ENCODE measurements at regions not wholly inside any gene's neighbourhood (a gene's known extent, or its start where the extent isn't known, plus 50 kb on each side); places are given as distances from the start of the nearest gene placed in this dataset.

DNA sequence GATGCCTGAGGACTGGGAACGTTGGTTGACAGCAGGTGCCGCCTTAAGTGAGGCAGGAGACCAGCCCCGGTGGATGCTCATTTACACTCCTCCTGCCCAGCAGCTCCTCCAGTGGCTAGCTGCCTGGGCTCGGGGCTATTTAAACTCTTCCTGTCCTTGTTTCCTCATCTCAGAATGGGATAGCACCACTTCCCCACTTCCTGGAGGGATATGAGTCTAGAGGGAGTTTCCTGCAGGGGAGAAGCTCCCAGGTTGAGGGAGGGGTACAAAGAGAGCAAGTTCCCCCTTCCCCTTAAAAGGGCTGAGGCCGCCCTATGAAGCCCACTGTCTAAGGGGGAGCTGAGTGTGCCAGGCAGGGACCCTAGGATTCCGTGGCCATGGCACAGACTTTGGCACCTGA lies 311.2 kb downstream of the AACS start:
- Histone ChIP-seq H3K27ac (ENCODE audit: insufficient read depth, low read depth, low read length) (no peak overlapping the region), H4K20me1 (replicated peaks; ENCODE audit: control insufficient read depth, extremely low read depth, insufficient read depth, low read length) (no peaks in the 10 kb centered on the region), H3K4me3 (replicated peaks in 1 of 3; ENCODE audit: insufficient read depth in 1 of 3, low read depth in 1 of 3, low read length in 3 of 3) (no peak overlapping the region), H3K9ac (replicated peaks; ENCODE audit: extremely low read depth, insufficient read depth, low read length) (no peak overlapping the region), H3K79me2 (ENCODE audit: control insufficient read depth, insufficient read depth, low read length) (no peaks in the 10 kb centered on the region), H3K4me2 (ENCODE audit: insufficient read depth, low read length) (no peak overlapping the region), H3K36me3 (ENCODE audit: control insufficient read depth in 2 of 2, extremely low read depth in 1 of 2, insufficient read depth in 2 of 2, low read length in 2 of 2) (no peaks in the 10 kb centered on the region), H3K9me3 (replicated peaks; ENCODE audit: control insufficient read depth, insufficient read depth, low read length) (peaks cover 2% of the 10 kb centered on the region), H3K9me1 (replicated peaks; ENCODE audit: control insufficient read depth, extremely low read depth, insufficient read depth, low read length) (no peaks in the 10 kb centered on the region), H3K4me1 (ENCODE audit: control insufficient read depth, extremely low read depth, insufficient read depth, low read length) (no peaks in the 10 kb centered on the region), H3K27me3 (ENCODE audit: control insufficient read depth in 2 of 2, insufficient read depth in 2 of 2, low read length in 2 of 2) (no peaks in the 10 kb centered on the region), H2AFZ (ENCODE audit: low read depth, low read length) (no peak overlapping the region)
- ChIA-PET CTCF (no interaction called here), POLR2A (no interaction called here)
- intact Hi-C loops (cut with micrococcal nuclease) (no loop called here), dilution Hi-C loops (cut with MboI; ENCODE audit: extremely low pct_ligation_motif_present, low sequenced_read_pairs) (no loop called here)
- BruUV-seq (replicated peaks): no TSS peak
- no peak for FAIRE-seq
- no peak for TF ChIP-seq FOS (IDR thresholded peaks at IDR 0.05; ENCODE audit: borderline replicate concordance, insufficient read depth, low read length)
- TF ChIP-seq GATA2 (IDR thresholded peaks at IDR 0.05; ENCODE audit: insufficient read depth, insufficient read length, low read depth, low read length): no peak
- TF ChIP-seq POLR2A (IDR thresholded peaks at IDR 0.05; ENCODE audit: low read depth, low read length): no peak
- TF ChIP-seq EZH2 (IDR thresholded peaks at IDR 0.05; ENCODE audit: borderline replicate concordance, low read depth, low read length, severe bottlenecking): no peak
- TF ChIP-seq JUN (IDR thresholded peaks at IDR 0.05; ENCODE audit: borderline replicate concordance, insufficient read depth, insufficient read length, low read depth): no peak
- TF ChIP-seq CTCF (IDR thresholded peaks at IDR 0.05; ENCODE audit: extremely low read depth in 1 of 2, insufficient read depth in 1 of 2, low read depth in 1 of 2, low read length in 2 of 2): no peak
- TF ChIP-seq, protein P1, sequence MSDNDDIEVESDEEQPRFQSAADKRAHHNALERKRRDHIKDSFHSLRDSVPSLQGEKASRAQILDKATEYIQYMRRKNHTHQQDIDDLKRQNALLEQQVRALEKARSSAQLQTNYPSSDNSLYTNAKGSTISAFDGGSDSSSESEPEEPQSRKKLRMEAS (IDR thresholded peaks at IDR 0.05; ENCODE audit: insufficient read depth, insufficient read length): no peak
- TF ChIP-seq POLR2AphosphoS5 (IDR thresholded peaks at IDR 0.05; ENCODE audit: insufficient read depth, low read depth, low read length): no peak
- TF ChIP-seq MYC (IDR thresholded peaks at IDR 0.05; ENCODE audit: low read depth, low read length): no peak
- DNase-seq (ENCODE audit: low read depth, low spot score): no peak

Data from endothelial cell of umbilical vein (primary cell).